ENCODE measurements at regions not wholly inside any gene's neighbourhood (a gene's known extent, or its start where the extent isn't known, plus 50 kb on each side); places are given as distances from the start of the nearest gene placed in this dataset.

GRCh38 chrX:119181491-119181890 lies 53.9 kb upstream of the KIAA1210 start:
- DNase-seq (ENCODE audit: low read depth), result peak; percentile 8
- H3K4me3 ChIP-seq (ENCODE audit: low read depth, low read length), result no peak overlapping the region
- TF ChIP-seq MAX (IDR thresholded peaks at IDR 0.05; ENCODE audit: low read depth, low read length) (no peak), MYC (IDR thresholded peaks at IDR 0.05; ENCODE audit: low read depth, low read length) (no peak), CTCF (IDR thresholded peaks at IDR 0.05; ENCODE audit: low read depth, low read length) (no peak), POLR2A (IDR thresholded peaks at IDR 0.05; ENCODE audit: extremely low read depth, insufficient read length) (no peak)

GRCh38 chrX:119186194-119186593 lies 49.9 kb upstream of the PGRMC1 start:
- no peak overlapping the region for H3K4me3 ChIP-seq (ENCODE audit: low read depth, low read length)
- DNase-seq (ENCODE audit: low read depth), result no peak
- TF ChIP-seq POLR2A (IDR thresholded peaks at IDR 0.05; ENCODE audit: extremely low read depth, insufficient read length) (no peak), MAX (IDR thresholded peaks at IDR 0.05; ENCODE audit: low read depth, low read length) (no peak), MYC (IDR thresholded peaks at IDR 0.05; ENCODE audit: low read depth, low read length) (no peak), CTCF (IDR thresholded peaks at IDR 0.05; ENCODE audit: low read depth, low read length) (no peak)

Data from NB4 (cell line).